HEK293T (cell line): ENCODE measurements at regions not wholly inside any gene's neighbourhood (a gene's known extent, or its start where the extent isn't known, plus 50 kb on each side); places are given as distances from the start of the nearest gene placed in this dataset.

ENCODE experiments used
- BHLHE40 ChIP-seq: fragments of 450-650 bp; IDR thresholded peaks from 2 replicates; pipeline ENCODE4 v1.6.1; 2016; ENCODE audit warnings: mild to moderate bottlenecking, moderate library complexity, borderline replicate concordance
- CTBP1 ChIP-seq: fragments of 450-650 bp; IDR thresholded peaks from 2 replicates; pipeline ENCODE4 v1.6.1; 2016; ENCODE audit warnings: borderline replicate concordance
- FOXM1 ChIP-seq: fragments of 450-650 bp; IDR thresholded peaks from 2 replicates; pipeline ENCODE4 v1.6.1; 2017; ENCODE audit warnings: mild to moderate bottlenecking, borderline replicate concordance
- LEF1 ChIP-seq: fragments of 450-650 bp; IDR thresholded peaks from 2 replicates; pipeline ENCODE4 v1.6.1; 2017; ENCODE audit warnings: mild to moderate bottlenecking, borderline replicate concordance
- SP1 ChIP-seq: fragments of 450-650 bp; IDR thresholded peaks from 2 replicates; pipeline ENCODE4 v1.6.1; 2017
- TARDBP ChIP-seq: fragments of 450-650 bp; IDR thresholded peaks from 2 replicates; pipeline ENCODE4 v1.6.1; 2016
- ZNF384 ChIP-seq: fragments of 450-650 bp; IDR thresholded peaks from 2 replicates; pipeline ENCODE4 v1.6.1; 2016
- TF ChIP-seq, protein P1 (sequence below): fragments of 450-650 bp; IDR thresholded peaks from 2 replicates; pipeline ENCODE4 v1.6.1; 2016

DNA sequence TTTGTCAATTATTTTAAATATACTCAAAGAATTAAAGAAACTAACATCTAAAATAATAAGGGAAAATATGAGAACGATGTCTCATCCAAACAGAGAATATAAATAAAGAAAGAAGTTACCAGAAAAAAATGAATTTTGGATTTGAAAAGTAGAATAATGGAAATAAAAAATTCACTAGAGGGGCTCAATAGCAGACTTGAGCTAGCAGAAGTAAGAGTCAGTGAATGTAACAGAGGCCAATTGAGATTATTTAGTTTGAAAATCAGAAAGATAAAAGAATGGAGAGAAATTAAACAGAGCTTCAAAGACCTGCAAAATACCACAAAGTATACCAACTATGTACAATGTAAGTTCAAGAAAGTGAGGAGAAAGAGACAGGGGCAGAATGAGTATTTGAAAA, 333.6 kb downstream of the GPD2 start:
- TF ChIP-seq SP1 (no peak), FOXM1 (no peak), CTBP1 (no peak), TARDBP (no peak), LEF1 (no peak), BHLHE40 (no peak), ZNF384 (no peak)
- TF ChIP-seq, protein P1, sequence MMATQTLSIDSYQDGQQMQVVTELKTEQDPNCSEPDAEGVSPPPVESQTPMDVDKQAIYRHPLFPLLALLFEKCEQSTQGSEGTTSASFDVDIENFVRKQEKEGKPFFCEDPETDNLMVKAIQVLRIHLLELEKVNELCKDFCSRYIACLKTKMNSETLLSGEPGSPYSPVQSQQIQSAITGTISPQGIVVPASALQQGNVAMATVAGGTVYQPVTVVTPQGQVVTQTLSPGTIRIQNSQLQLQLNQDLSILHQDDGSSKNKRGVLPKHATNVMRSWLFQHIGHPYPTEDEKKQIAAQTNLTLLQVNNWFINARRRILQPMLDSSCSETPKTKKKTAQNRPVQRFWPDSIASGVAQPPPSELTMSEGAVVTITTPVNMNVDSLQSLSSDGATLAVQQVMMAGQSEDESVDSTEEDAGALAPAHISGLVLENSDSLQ = no peak
